GM12872 (cell line): ENCODE measurements at regions not wholly inside any gene's neighbourhood (a gene's known extent, or its start where the extent isn't known, plus 50 kb on each side); places are given as distances from the start of the nearest gene placed in this dataset.

Source experiments
- CTCF ChIP-seq: IDR thresholded peaks from 3 replicates; pipeline ENCODE4 v1.5.1; 2011; ENCODE audit warnings: low read depth, mild to moderate bottlenecking, low read length, moderate library complexity; ENCODE audit not compliant: insufficient read depth

DNA sequence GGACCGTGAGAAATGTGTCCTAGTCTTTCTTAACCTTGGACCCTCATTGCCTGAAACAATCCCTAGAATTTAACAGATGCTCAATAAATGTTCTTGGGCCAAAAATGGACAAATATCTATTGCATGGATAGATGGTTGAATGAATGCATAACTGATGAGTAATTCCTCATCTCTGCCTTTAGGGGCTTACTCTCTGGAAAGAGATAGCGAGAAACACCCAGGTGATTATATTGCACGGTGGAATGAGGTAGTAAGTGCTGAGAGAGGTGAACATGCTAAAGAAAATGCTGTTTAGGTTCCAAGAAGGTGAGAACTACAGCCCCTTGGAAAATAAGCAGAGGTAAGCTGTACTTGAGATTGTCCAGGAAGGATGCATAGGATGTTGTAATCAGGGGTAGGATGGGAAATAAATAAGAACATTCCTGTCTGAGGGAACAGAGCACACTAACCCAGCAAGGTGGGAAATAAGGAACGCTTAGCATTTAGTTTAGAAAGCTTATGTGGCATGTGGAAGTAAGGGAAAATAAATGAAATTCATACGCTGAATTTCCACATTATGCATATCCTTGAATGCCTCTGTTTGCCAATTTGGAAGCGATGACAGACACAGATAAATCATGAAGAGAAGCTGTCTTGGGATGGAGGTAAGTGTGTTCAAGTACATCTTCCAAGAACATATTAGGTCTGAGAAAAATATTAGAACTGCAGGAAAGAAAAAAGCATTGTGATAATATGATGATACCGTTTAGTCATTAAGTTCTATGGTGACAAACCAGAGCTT is 426.6 kb downstream of the ARHGEF28 start:
- no peak for TF ChIP-seq CTCF

- TF ChIP-seq CTCF, result no peak
Observed at GRCh38 chr5:74051076-74051475, 425.1 kb downstream of the ARHGEF28 start.

- no peak for TF ChIP-seq CTCF
Observed at GRCh38 chr5:74044936-74045335, 418.9 kb downstream of the ARHGEF28 start.

GRCh38 chr5:74042959-74043358 is 417.0 kb downstream of the ARHGEF28 start:
- no peak for TF ChIP-seq CTCF

DNA sequence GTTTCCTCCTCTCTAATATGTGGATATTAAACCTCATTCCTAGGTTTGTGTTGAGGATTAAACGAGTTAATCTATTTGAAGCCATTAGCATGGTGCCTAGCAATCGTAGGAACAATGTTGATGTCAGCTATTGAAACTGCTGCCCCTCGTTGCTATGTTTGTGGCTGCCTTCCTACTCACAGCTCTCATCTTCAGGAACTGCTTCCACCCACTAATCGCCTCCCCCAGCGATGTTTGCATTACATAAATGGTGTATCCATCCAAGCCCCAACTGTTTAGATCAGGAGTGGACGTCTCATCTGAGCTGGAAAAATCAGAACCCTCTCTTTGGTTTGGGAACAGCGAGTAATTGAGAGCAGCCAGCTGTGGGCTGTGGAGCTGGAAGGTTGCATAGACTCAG is 416.6 kb downstream of the ARHGEF28 start:
- TF ChIP-seq CTCF, result no peak

DNA sequence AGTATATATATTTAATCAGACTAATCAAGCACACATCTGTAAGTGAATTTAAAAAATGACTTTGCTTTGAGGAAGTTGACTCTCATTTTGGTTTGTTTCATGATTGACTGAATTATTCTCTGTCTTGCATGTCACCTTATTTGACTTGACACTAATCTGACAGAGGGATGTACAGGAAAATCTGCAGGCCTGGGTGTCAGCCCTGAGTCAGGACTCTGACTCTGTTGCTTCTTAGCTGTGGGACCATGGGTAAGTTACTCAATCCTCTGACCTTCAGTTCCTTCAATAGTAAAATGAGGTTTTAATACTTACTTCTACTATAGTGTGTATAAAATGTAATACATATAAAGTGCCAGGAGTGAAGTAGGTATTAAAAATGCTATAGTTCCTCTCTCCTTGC is 415.9 kb downstream of the ARHGEF28 start:
- no peak for TF ChIP-seq CTCF

DNA sequence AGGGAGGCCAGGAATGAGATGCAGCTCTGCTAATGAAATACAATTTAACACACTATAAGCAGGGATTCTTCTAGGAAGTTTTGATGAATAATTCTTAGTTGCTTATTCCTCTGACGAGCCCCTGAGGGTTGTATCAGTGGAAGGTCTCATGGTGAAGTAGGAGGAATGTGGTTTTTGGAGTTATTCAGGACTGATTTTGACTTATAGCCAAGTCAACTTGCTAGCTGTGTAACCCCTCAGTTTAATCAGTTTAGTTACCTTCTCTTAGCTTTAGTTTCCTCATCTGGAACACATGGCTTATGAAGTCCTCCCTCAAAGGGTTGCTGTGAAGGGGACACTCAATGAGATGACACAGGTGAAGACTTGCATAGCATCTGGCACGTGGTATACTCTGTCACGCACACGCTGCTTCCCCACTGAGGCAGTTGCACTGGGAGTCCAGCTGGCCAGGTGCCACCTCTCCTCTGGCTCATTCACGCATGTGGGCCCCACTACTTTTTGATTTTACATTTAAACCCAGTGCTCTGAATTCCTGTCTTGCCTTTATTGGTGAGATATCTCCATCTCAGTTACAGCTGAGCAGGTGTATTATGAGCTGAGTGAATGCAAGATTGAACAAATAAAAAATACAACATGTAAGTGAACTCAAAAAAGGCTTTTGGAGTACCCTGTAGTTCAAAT is 415.0 kb downstream of the ARHGEF28 start:
- no peak for TF ChIP-seq CTCF
